HFF-Myc (cell line): ENCODE measurements at regions not wholly inside any gene's neighbourhood (a gene's known extent, or its start where the extent isn't known, plus 50 kb on each side); places are given as distances from the start of the nearest gene placed in this dataset.

Experiments used
- DNase-seq: peaks from one replicate; pipeline ENCODE4 v3.0.0-alpha.2; 2011; ENCODE audit warnings: low read depth; ENCODE audit errors: extremely low read depth
- H3K4me3 ChIP-seq: replicated peaks from 2 replicates; pipeline ENCODE4 v1.5.1; 2011; ENCODE audit warnings: low read depth, mild to moderate bottlenecking, control low read depth, low read length
- CTCF ChIP-seq: IDR thresholded peaks from 2 replicates; pipeline ENCODE4 v1.5.1; 2012; ENCODE audit warnings: mild to moderate bottlenecking, low read depth, low read length, control low read depth; ENCODE audit errors: missing control alignments

- DNase-seq: no peak
- no peak for TF ChIP-seq CTCF
These were observed 484.9 kb downstream of the NPHP4 start for GRCh38 chr1:5507340-5507739.

GRCh38 chr1:5506634-5507033 lies 485.6 kb downstream of the NPHP4 start:
- no peak overlapping the region for H3K4me3 ChIP-seq
- no peak for DNase-seq
- TF ChIP-seq CTCF: no peak

More at GRCh38 chr1:5507340-5507739, 484.9 kb downstream of the NPHP4 start:
- no peak overlapping the region for H3K4me3 ChIP-seq

- TF ChIP-seq CTCF: no peak
- DNase-seq: no peak
- no peak overlapping the region for H3K4me3 ChIP-seq
These were observed 486.3 kb downstream of the NPHP4 start for GRCh38 chr1:5505944-5506343.

- no peak for DNase-seq
- no peak overlapping the region for H3K4me3 ChIP-seq
- TF ChIP-seq CTCF: no peak
These were observed 487.9 kb downstream of the NPHP4 start for GRCh38 chr1:5504364-5504740.

- no peak for TF ChIP-seq CTCF
These were observed 488.5 kb downstream of the NPHP4 start for GRCh38 chr1:5503556-5504363.

GRCh38 chr1:5502311-5503194 lies 489.7 kb downstream of the NPHP4 start:
- no peak overlapping the region for H3K4me3 ChIP-seq
- no peak for TF ChIP-seq CTCF
- no peak for DNase-seq

More at GRCh38 chr1:5503556-5504363, 488.5 kb downstream of the NPHP4 start:
- DNase-seq: no peak
- no peak overlapping the region for H3K4me3 ChIP-seq
